T-helper 17 cell (primary cell): ENCODE measurements at regions not wholly inside any gene's neighbourhood (a gene's known extent, or its start where the extent isn't known, plus 50 kb on each side); places are given as distances from the start of the nearest gene placed in this dataset.

Experiments used
- ATAC-seq: fragments of 150-1000 bp; cut with Tn5 transposase; 2 replicates; pipeline ENCODE4 v1.10.0; 2021; ENCODE audit warnings: mild to moderate bottlenecking, moderate library complexity
- DNase-seq, 3 donors: peaks; one replicate each; pipeline versions ENCODE4 v3.0.0 to v3.0.0-alpha.2; 2020 to 2021
- H3K9me3 ChIP-seq: one replicate; pipeline ENCODE4 v1.7.0; 2013; ENCODE audit warnings: low read length, mild to moderate bottlenecking; ENCODE audit not compliant: control insufficient read depth, poor library complexity, severe bottlenecking
- H3K27ac Mint-ChIP-seq: one replicate; pipeline ENCODE4 v1.8.0; 2022; ENCODE audit warnings: mild to moderate bottlenecking, moderate library complexity, mixed read lengths
- H3K27me3 Mint-ChIP-seq: one replicate; pipeline ENCODE4 v1.8.0; 2022; ENCODE audit warnings: mixed read lengths
- H3K36me3 Mint-ChIP-seq: one replicate; pipeline ENCODE4 v1.8.0; 2022; ENCODE audit warnings: low read depth, mixed read lengths
- H3K4me1 Mint-ChIP-seq: one replicate; pipeline ENCODE4 v1.8.0; 2022; ENCODE audit warnings: mild to moderate bottlenecking, mixed read lengths
- H3K4me3 Mint-ChIP-seq: one replicate; pipeline ENCODE4 v1.8.0; 2022; ENCODE audit warnings: mild to moderate bottlenecking, moderate library complexity, mixed read lengths

- ATAC-seq (no peak), DNase-seq (no peak)
- Mint-ChIP-seq H3K36me3 (no peaks in the 10 kb centered on the region), H3K4me1 (peaks cover 13% of the 10 kb centered on the region), H3K4me3 (no peak overlapping the region), H3K27ac (no peak overlapping the region), H3K27me3 (no peaks in the 10 kb centered on the region)
- no peaks in the 10 kb centered on the region for H3K9me3 ChIP-seq
Observed at GRCh38 chr3:187831125-187832051, 86.1 kb upstream of the BCL6 start.

GRCh38 chr3:187832202-187832601 lies 86.9 kb upstream of the BCL6 start:
- no peak overlapping the region for H3K27ac Mint-ChIP-seq
- H3K4me3 Mint-ChIP-seq: no peak overlapping the region
- ATAC-seq: no peak
- no peaks in the 10 kb centered on the region for H3K9me3 ChIP-seq
- no peak for DNase-seq
- H3K4me1 Mint-ChIP-seq: peaks cover 13% of the 10 kb centered on the region
- no peaks in the 10 kb centered on the region for H3K27me3 Mint-ChIP-seq
- no peaks in the 10 kb centered on the region for H3K36me3 Mint-ChIP-seq

- Mint-ChIP-seq H3K27ac (no peak overlapping the region), H3K36me3 (no peaks in the 10 kb centered on the region), H3K4me3 (no peak overlapping the region), H3K27me3 (no peaks in the 10 kb centered on the region), H3K4me1 (peaks cover 13% of the 10 kb centered on the region)
- ATAC-seq: no peak
- no peak for DNase-seq
- no peaks in the 10 kb centered on the region for H3K9me3 ChIP-seq
Observed at GRCh38 chr3:187833375-187833774, 88.1 kb upstream of the BCL6 start.

DNA sequence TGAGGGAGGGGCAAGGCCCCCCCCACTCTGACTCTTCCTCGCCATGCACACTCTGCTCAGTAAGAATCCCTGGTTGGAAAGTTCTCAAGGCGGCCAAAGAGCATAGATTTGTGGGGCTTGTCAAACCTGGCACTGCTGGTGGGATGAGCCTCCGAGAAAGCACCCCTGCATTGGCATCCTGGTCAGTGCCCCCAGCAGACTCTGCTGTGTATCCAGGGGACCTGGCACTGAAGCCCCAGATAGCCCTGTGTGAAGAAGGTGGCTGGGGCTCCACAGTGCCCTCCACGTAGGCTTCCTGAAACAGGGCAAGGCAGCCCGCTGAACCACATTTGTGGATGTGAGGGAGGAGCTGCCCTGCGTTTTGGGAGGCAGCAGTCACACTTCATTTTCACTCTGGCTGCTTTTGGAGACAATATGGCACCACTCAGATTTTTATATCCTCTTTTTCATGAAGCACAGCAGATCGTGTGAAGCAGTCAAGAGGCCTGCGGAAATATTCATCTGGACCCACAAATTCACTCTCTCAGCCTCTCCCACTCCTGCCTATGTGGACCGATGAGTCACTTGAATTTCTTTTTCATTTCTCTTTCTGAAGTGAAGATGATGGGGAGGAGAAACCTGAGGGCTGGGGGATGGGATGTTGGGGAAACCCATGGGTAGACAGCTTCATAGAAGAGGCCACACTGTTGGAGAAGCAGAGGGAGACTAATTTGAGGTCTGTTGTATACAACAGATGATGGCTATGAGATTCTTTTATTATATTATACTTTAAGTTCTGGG lies 88.7 kb upstream of the BCL6 start:
- Mint-ChIP-seq H3K4me1 (peaks cover 8% of the 10 kb centered on the region), H3K36me3 (no peaks in the 10 kb centered on the region), H3K4me3 (no peak overlapping the region), H3K27me3 (no peaks in the 10 kb centered on the region), H3K27ac (no peak overlapping the region)
- DNase-seq (no peak), ATAC-seq (no peak)
- H3K9me3 ChIP-seq: no peaks in the 10 kb centered on the region

- no peaks in the 10 kb centered on the region for H3K27me3 Mint-ChIP-seq
- no peaks in the 10 kb centered on the region for H3K9me3 ChIP-seq
- DNase-seq: no peak
- H3K4me1 Mint-ChIP-seq: peaks cover 6% of the 10 kb centered on the region
- ATAC-seq: no peak
- no peak overlapping the region for H3K27ac Mint-ChIP-seq
- no peaks in the 10 kb centered on the region for H3K36me3 Mint-ChIP-seq
- no peak overlapping the region for H3K4me3 Mint-ChIP-seq
Observed at GRCh38 chr3:187836823-187837770, 91.8 kb upstream of the BCL6 start.

DNA sequence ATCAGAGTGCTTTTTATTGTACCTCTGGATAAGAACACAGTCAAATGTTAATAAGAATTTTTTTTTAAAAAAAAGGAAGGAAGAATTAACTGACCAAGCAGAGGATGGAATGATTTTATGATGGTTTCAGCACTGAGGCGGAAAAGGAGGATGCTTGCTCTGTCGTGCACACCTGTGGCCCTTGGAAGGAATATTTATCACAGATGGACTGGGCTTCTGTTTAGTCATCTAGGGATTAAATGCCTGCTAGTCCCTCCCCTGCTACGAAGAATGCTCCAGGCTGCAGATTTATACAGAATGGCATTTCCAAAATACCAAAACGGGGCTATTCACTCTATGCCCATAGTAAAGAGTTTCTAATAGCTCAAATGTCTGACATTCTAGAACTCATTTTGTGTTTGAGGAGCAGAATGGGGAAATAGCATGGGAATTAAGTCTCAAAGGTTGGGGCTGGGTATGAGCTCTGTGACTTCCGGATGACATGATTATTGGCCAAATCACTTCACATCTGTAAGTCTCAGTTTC lies 92.8 kb upstream of the BCL6 start:
- DNase-seq: no peak
- Mint-ChIP-seq H3K4me3 (no peak overlapping the region), H3K27ac (no peak overlapping the region), H3K4me1 (peaks cover 3% of the 10 kb centered on the region), H3K27me3 (no peaks in the 10 kb centered on the region), H3K36me3 (no peaks in the 10 kb centered on the region)
- ATAC-seq: no peak
- H3K9me3 ChIP-seq: no peaks in the 10 kb centered on the region

DNA sequence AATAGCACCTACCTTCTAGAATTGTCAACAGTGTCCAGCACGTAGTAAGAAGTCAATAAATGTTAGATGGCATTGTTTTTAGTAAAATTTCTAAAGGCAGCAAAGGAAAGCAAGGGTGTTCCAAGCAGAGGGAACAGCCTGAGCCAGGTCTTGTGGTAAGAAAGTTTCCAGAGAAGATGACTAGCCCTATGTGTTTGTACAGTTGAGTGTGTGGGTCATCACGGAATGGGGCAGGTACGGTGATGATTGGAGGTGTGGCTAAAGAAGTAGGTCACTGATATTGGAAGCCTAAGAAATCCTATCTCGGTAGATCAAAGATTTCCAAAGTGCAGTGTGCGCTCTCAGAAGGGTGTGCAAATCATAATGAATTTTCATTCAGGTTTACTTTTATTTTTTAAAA lies 94.2 kb upstream of the BCL6 start:
- ATAC-seq (no peak), DNase-seq (no peak)
- no peaks in the 10 kb centered on the region for H3K27me3 Mint-ChIP-seq
- no peaks in the 10 kb centered on the region for H3K9me3 ChIP-seq
- no peak overlapping the region for H3K27ac Mint-ChIP-seq
- H3K36me3 Mint-ChIP-seq: no peaks in the 10 kb centered on the region
- peaks cover 6% of the 10 kb centered on the region for H3K4me1 Mint-ChIP-seq
- H3K4me3 Mint-ChIP-seq: no peak overlapping the region

- ATAC-seq: no peak
- DNase-seq: no peak
- Mint-ChIP-seq H3K27me3 (no peaks in the 10 kb centered on the region), H3K27ac (no peak overlapping the region), H3K4me3 (no peak overlapping the region), H3K4me1 (peaks cover 6% of the 10 kb centered on the region), H3K36me3 (no peaks in the 10 kb centered on the region)
- no peaks in the 10 kb centered on the region for H3K9me3 ChIP-seq
Observed at GRCh38 chr3:187840856-187841255, 95.6 kb upstream of the BCL6 start.

- peaks cover 8% of the 10 kb centered on the region for H3K4me1 Mint-ChIP-seq
- DNase-seq (no peak), ATAC-seq (no peak)
- H3K9me3 ChIP-seq: no peaks in the 10 kb centered on the region
- no peak overlapping the region for H3K4me3 Mint-ChIP-seq
- H3K36me3 Mint-ChIP-seq: no peaks in the 10 kb centered on the region
- no peaks in the 10 kb centered on the region for H3K27me3 Mint-ChIP-seq
- H3K27ac Mint-ChIP-seq: no peak overlapping the region
Observed at GRCh38 chr3:187841560-187841959, 96.3 kb upstream of the BCL6 start.

DNA sequence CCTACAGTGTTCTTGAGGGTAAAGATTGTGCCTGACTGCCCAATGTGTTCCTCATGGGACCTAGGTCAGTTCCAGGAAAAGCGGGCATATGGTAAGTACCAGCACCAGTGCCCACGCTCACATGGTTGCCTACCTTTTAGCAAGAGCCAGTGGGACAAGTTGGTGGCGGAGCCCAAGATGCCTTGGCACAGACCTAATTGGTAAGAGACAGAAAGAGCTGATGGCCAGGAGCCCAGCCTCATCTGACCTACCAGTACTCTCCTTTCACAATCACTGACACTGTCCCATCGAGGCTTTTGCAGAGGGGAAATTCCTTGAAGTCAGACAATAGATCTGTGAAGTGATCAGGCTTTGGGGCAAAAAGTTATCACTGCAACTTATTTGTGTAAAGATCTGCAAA lies 98.4 kb upstream of the BCL6 start:
- no peaks in the 10 kb centered on the region for H3K27me3 Mint-ChIP-seq
- ATAC-seq: no peak
- no peaks in the 10 kb centered on the region for H3K9me3 ChIP-seq

DNA sequence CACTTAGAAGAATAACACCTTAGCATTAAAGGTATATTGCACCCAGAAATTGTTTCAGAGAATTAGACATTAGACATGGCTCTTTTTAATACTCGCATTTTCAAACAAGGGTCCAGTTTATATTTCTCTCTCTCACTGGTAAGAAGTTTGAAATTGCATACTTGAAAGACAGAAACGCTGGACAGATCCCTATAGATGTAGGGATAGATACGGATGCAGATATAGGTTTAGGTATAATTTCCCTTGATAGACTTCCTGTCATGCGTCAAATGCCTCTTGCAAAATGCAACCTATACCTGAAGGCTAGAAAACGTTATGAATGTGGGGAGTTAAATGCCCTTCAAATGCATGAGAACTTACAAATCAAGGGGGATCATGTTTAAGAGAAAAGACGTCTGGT lies 99.4 kb upstream of the BCL6 start:
- no peaks in the 10 kb centered on the region for H3K27me3 Mint-ChIP-seq
- no peak overlapping the region for H3K4me3 Mint-ChIP-seq
- DNase-seq (no peak), ATAC-seq (no peak)
- no peak overlapping the region for H3K27ac Mint-ChIP-seq
- H3K9me3 ChIP-seq: no peaks in the 10 kb centered on the region
- H3K36me3 Mint-ChIP-seq: no peaks in the 10 kb centered on the region
- H3K4me1 Mint-ChIP-seq: peaks cover 5% of the 10 kb centered on the region

More for the DNA sequence above, 98.4 kb upstream of the BCL6 start:
- Mint-ChIP-seq H3K4me3 (no peak overlapping the region), H3K4me1 (peaks cover 8% of the 10 kb centered on the region), H3K36me3 (no peaks in the 10 kb centered on the region), H3K27ac (no peak overlapping the region)
- DNase-seq: no peak

DNA sequence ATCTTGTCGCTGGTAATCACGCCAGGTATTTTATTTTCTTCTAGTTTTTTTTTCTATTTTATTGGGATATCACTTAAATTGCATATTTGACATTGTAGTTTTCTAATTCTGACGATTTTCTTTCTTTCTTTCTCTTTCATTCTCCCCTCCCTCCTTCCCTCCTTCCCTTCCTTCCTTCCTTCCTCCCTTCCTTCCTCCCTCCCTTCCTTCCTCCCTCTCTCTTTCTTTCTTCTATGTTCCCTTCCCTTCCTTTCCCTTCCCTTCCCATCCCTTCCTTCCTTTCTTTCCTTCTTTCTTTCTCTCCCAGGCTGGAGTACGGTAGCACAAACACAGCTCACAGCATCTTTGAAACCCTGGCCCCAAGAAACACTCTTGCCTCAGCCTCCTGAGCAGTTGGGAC lies 100.6 kb upstream of the BCL6 start:
- Mint-ChIP-seq H3K36me3 (no peaks in the 10 kb centered on the region), H3K4me1 (peaks cover 5% of the 10 kb centered on the region), H3K27me3 (no peaks in the 10 kb centered on the region), H3K4me3 (no peak overlapping the region), H3K27ac (no peak overlapping the region)
- no peak for DNase-seq
- ATAC-seq: no peak
- H3K9me3 ChIP-seq: no peaks in the 10 kb centered on the region

DNA sequence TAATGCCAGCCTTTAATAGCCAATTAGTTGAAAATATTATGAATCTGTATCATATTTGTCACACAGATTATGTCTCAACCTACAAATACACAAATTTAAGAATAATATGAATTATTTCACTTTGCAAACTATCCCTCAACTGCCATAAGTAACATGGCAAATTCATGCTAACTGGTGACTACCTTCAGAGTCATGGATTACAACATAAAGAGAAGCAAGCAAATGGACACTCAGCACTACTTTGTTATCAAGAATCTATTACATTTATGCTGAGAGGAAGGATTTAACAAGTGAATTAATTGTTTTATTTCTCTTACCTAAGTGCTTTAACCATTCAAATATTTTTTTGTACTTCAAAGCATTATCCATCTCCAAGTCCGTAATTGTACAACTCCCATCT lies 103.1 kb upstream of the BCL6 start:
- Mint-ChIP-seq H3K27me3 (no peaks in the 10 kb centered on the region), H3K4me3 (no peak overlapping the region), H3K4me1 (peaks cover 5% of the 10 kb centered on the region), H3K36me3 (no peaks in the 10 kb centered on the region), H3K27ac (no peak overlapping the region)
- ATAC-seq (no peak), DNase-seq (no peak)
- H3K9me3 ChIP-seq: no peaks in the 10 kb centered on the region
